MM.1S (cell line): ENCODE measurements at regions not wholly inside any gene's neighbourhood (a gene's known extent, or its start where the extent isn't known, plus 50 kb on each side); places are given as distances from the start of the nearest gene placed in this dataset.

Experiments used
- DNase-seq: peaks from one replicate; pipeline ENCODE4 v3.0.0-alpha.2; 2015
- H2AFZ ChIP-seq: fragments of 300-600 bp; sonication (generic); 2 replicates; pipeline ENCODE4 v1.6.0; 2016; ENCODE audit warnings: antibody characterized with exemption, low read length
- H3F3A ChIP-seq: fragments of 300-600 bp; sonication (generic); 2 replicates; pipeline ENCODE4 v1.6.1; 2016; ENCODE audit warnings: mild to moderate bottlenecking, antibody characterized with exemption, low read length, moderate library complexity, mixed read lengths; ENCODE audit not compliant: insufficient read depth
- H3K27ac ChIP-seq: fragments of 300-600 bp; sonication (generic); 2 replicates; pipeline ENCODE4 v1.5.1; 2016; ENCODE audit warnings: mild to moderate bottlenecking, low read length
- H3K27me3 ChIP-seq: fragments of 300-600 bp; sonication (generic); replicated peaks from 2 replicates; pipeline ENCODE4 v1.6.0; 2016; ENCODE audit warnings: low read length; ENCODE audit not compliant: insufficient read depth
- H3K36me3 ChIP-seq: fragments of 300-600 bp; sonication (generic); replicated peaks from 2 replicates; pipeline ENCODE4 v1.6.1; 2016; ENCODE audit warnings: mild to moderate bottlenecking, low read length, mixed read lengths; ENCODE audit not compliant: insufficient read depth
- H3K4me1 ChIP-seq: fragments of 300-600 bp; sonication (generic); 2 replicates; pipeline ENCODE4 v1.6.1; 2016; ENCODE audit warnings: low read length, mixed read lengths
- H3K4me2 ChIP-seq: fragments of 300-600 bp; sonication (generic); 2 replicates; pipeline ENCODE4 v1.6.0; 2016; ENCODE audit warnings: low read depth, low read length
- H3K4me3 ChIP-seq: fragments of 300-600 bp; sonication (generic); 2 replicates; pipeline ENCODE4 v1.5.1; 2016; ENCODE audit warnings: low read length, mixed read lengths
- H3K79me2 ChIP-seq: fragments of 300-600 bp; sonication (generic); 2 replicates; pipeline ENCODE4 v1.6.1; 2016; ENCODE audit warnings: mixed run types, low read length, mixed read lengths
- H3K9ac ChIP-seq: fragments of 300-600 bp; sonication (generic); 2 replicates; pipeline ENCODE4 v1.6.1; 2016; ENCODE audit warnings: low read length, mixed read lengths
- H3K9me2 ChIP-seq: fragments of 300-600 bp; sonication (generic); replicated peaks from 2 replicates; pipeline ENCODE4 v1.6.1; 2016; ENCODE audit warnings: mild to moderate bottlenecking, low read length, mixed read lengths; ENCODE audit not compliant: insufficient read depth
- H3K9me3 ChIP-seq: fragments of 300-600 bp; sonication (generic); replicated peaks from 2 replicates; pipeline ENCODE4 v1.6.1; 2016; ENCODE audit warnings: mild to moderate bottlenecking, low read length, mixed read lengths; ENCODE audit not compliant: insufficient read depth
- H4K20me1 ChIP-seq: fragments of 300-600 bp; sonication (generic); 2 replicates; pipeline ENCODE4 v1.6.1; 2016; ENCODE audit warnings: mild to moderate bottlenecking, low read length, moderate library complexity, mixed read lengths; ENCODE audit not compliant: insufficient read depth
- CTCF ChIP-seq: fragments of 300-600 bp; sonication (generic); IDR thresholded peaks from 2 replicates; pipeline ENCODE4 v1.5.1; 2016; ENCODE audit warnings: antibody characterized with exemption, low read length, mixed read lengths
- EZH2 ChIP-seq: fragments of 300-600 bp; sonication (generic); optimal IDR thresholded peaks from 2 replicates; pipeline ENCODE3; 2017; ENCODE audit warnings: low read depth, mild to moderate bottlenecking, antibody characterized with exemption, low read length, mixed read lengths
- EZH2phosphoT487 ChIP-seq: fragments of 300-600 bp; sonication (generic); IDR thresholded peaks from 2 replicates; pipeline ENCODE4 v1.6.1; 2018; ENCODE audit warnings: antibody characterized with exemption, low read length

GRCh38 chr1:115475901-115476300 is 137.9 kb upstream of the NGF start:
- Histone ChIP-seq H3K36me3 (no peaks in the 10 kb centered on the region), H3K4me2 (no peak overlapping the region), H3F3A (no peaks in the 10 kb centered on the region), H3K4me1 (no peaks in the 10 kb centered on the region), H3K79me2 (no peaks in the 10 kb centered on the region), H4K20me1 (no peaks in the 10 kb centered on the region), H2AFZ (no peak overlapping the region), H3K4me3 (no peak overlapping the region), H3K9me2 (no peaks in the 10 kb centered on the region), H3K9me3 (no peaks in the 10 kb centered on the region), H3K27ac (no peak overlapping the region), H3K9ac (no peak overlapping the region), H3K27me3 (no peaks in the 10 kb centered on the region)
- no peak for DNase-seq
- TF ChIP-seq EZH2, result no peak
- no peak for TF ChIP-seq EZH2phosphoT487
- TF ChIP-seq CTCF, result no peak

GRCh38 chr1:115475252-115475651 is 137.2 kb upstream of the NGF start:
- Histone ChIP-seq H3K4me1 (no peaks in the 10 kb centered on the region), H3K27me3 (no peaks in the 10 kb centered on the region), H3K36me3 (no peaks in the 10 kb centered on the region), H3K4me3 (no peak overlapping the region), H3K79me2 (no peaks in the 10 kb centered on the region), H2AFZ (no peak overlapping the region), H3K9me2 (no peaks in the 10 kb centered on the region), H3F3A (no peaks in the 10 kb centered on the region), H4K20me1 (no peaks in the 10 kb centered on the region), H3K4me2 (no peak overlapping the region), H3K9me3 (no peaks in the 10 kb centered on the region), H3K27ac (no peak overlapping the region), H3K9ac (no peak overlapping the region)
- TF ChIP-seq EZH2phosphoT487, result no peak
- TF ChIP-seq EZH2, result no peak
- TF ChIP-seq CTCF, result no peak
- DNase-seq, result no peak

DNA sequence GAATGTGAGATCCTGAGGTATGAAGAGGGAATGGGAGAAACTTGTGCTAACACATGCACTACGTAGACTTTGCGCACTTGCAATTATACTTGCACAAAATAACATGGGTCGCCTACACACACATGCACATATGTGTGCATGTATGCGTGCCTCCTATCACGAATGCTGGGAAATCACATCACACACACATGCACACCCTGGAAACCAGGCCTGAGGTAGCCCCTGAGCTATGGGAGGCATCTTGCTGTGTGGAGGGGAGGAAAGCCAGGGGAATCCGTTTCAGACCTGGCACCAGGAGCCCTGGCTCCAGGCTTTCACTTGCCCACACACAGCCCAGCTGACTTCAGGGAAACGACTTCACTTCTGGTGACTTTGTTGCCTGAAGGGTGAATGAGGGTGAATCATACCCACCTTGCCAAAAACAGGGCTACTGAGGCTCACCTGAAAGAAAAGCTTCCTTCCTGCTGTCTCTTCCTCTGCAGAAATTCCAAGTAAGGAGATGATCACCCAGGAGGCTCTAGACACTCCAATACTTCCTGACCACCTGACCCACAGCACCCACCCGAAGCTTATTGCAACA is 136.0 kb upstream of the NGF start:
- H3K9ac ChIP-seq, result no peak overlapping the region
- no peaks in the 10 kb centered on the region for H3K27me3 ChIP-seq
- H3K9me3 ChIP-seq, result no peaks in the 10 kb centered on the region
- H3F3A ChIP-seq, result no peaks in the 10 kb centered on the region
- TF ChIP-seq CTCF, result no peak
- H2AFZ ChIP-seq, result no peak overlapping the region
- H3K27ac ChIP-seq, result no peak overlapping the region
- no peaks in the 10 kb centered on the region for H3K36me3 ChIP-seq
- H3K4me2 ChIP-seq, result no peak overlapping the region
- H3K79me2 ChIP-seq, result no peaks in the 10 kb centered on the region
- H4K20me1 ChIP-seq, result no peaks in the 10 kb centered on the region
- H3K4me1 ChIP-seq, result no peaks in the 10 kb centered on the region
- H3K9me2 ChIP-seq, result no peaks in the 10 kb centered on the region
- DNase-seq, result no peak
- H3K4me3 ChIP-seq, result no peak overlapping the region
